Heart left ventricle (tissue), 13 donors: ENCODE measurements at regions not wholly inside any gene's neighbourhood (a gene's known extent, or its start where the extent isn't known, plus 50 kb on each side); places are given as distances from the start of the nearest gene placed in this dataset.

ENCODE experiments used
- POLR2A ChIP-seq, 2 donors: fragments of 450-650 bp; IDR thresholded peaks; one replicate each; pipeline ENCODE4 v1.6.1; 2017; ENCODE audit warnings: antibody characterized with exemption in 2 of 2, mild to moderate bottlenecking in 2 of 2, moderate library complexity in 2 of 2
- TF ChIP-seq, protein P1 (sequence below), 12 donors: fragments of 200-600 bp; sonication (generic) in 4 of 12; IDR thresholded peaks; one replicate each; pipeline versions ENCODE4 v1.5.0 to v1.8.0; 2018 to 2022; ENCODE audit warnings: antibody characterized with exemption in 12 of 12, mild to moderate bottlenecking in 5 of 12
- donor health status: ischemic (EF 13 %, LVEDD 7.1; RV severe dilation, severe dysfunction).
- donor health status: DM: no; HTN: yes; CAD: no.
- donor health status: DM: no; HTN: no; CAD: no.
- donor health status: ischemic (EF 25% LVEDD 6.9; RV normal size, moderate dysfunction).
- donor health status: ischemic (EF 25% LVEDD 5.7; RV mildly dilated, moderate dysfunction).
- donor health status: ischemic (EF 35%, LVEDD 5.7; RV mildly dilated, moderate dysfunction).
- donor health status: nonischemic (EF 11% LVEDD 7.7; RV severe dilation, severe dysfunction).
- donor health status: DM: yes; HTN: yes; CAD: no.
- donor health status: PGD.
- donor health status: ischemic (EF 29% LVEDD 5.4; RV normal size, mild dysfunction).
- donor health status: nonischemic (EF 23%, LVEDD 6.1; RV moderate dilation, normal function).

GRCh38 chr12:116372815-116373214 is 95.3 kb upstream of the MED13L start:
- TF ChIP-seq, protein P1, sequence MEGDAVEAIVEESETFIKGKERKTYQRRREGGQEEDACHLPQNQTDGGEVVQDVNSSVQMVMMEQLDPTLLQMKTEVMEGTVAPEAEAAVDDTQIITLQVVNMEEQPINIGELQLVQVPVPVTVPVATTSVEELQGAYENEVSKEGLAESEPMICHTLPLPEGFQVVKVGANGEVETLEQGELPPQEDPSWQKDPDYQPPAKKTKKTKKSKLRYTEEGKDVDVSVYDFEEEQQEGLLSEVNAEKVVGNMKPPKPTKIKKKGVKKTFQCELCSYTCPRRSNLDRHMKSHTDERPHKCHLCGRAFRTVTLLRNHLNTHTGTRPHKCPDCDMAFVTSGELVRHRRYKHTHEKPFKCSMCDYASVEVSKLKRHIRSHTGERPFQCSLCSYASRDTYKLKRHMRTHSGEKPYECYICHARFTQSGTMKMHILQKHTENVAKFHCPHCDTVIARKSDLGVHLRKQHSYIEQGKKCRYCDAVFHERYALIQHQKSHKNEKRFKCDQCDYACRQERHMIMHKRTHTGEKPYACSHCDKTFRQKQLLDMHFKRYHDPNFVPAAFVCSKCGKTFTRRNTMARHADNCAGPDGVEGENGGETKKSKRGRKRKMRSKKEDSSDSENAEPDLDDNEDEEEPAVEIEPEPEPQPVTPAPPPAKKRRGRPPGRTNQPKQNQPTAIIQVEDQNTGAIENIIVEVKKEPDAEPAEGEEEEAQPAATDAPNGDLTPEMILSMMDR (IDR thresholded peaks at IDR 0.05), result no peak
- TF ChIP-seq POLR2A (IDR thresholded peaks at IDR 0.05), result no peak
